PFSK-1 (cell line): ENCODE measurements at regions not wholly inside any gene's neighbourhood (a gene's known extent, or its start where the extent isn't known, plus 50 kb on each side); places are given as distances from the start of the nearest gene placed in this dataset.

Source experiments
- FOXP2 ChIP-seq: optimal IDR thresholded peaks from 2 replicates; pipeline ENCODE3; 2011; ENCODE audit warnings: borderline replicate concordance, control low read depth, inconsistent platforms; ENCODE audit not compliant: insufficient read depth; ENCODE audit errors: extremely low read length, extremely low read depth
- POLR2AphosphoS5 ChIP-seq: IDR thresholded peaks from 2 replicates; pipeline ENCODE4 v1.6.1; 2012; ENCODE audit warnings: low read depth, mild to moderate bottlenecking, control low read depth, low read length, moderate library complexity
- TAF1 ChIP-seq: IDR thresholded peaks from 2 replicates; pipeline ENCODE4 v1.6.1; 2012; ENCODE audit warnings: low read length, control low read depth, borderline replicate concordance; ENCODE audit not compliant: insufficient read depth
- TF ChIP-seq, protein P1 (sequence below), 2 experiments: IDR thresholded peaks; 2 replicates each; pipeline versions ENCODE4 v1.6.1 to v1.8.0; 2011 to 2012; ENCODE audit warnings: low read depth in 2 of 2, low read length in 2 of 2, control low read depth in 1 of 2, inconsistent platforms in 1 of 2, mild to moderate bottlenecking in 1 of 2, moderate library complexity in 1 of 2; ENCODE audit not compliant: insufficient read depth in 1 of 2

DNA sequence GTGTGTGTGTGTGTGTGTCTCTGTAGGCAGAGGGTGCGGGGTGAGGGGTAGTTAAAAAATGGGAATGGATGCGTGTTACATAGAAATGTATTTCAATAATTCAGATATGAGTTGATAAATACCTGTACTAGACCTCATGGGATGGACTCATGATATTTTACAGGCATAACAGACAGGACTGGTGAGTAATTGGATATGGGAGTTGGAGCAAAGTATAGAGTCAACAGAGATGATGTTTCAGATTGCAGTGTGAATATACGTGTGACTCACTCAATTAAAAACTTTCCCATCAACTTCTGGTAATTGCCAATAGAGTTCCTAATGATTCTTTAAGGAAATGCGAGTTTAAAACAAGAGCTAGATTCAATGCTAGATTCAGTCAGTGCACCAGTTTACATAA is 711.9 kb downstream of the C12orf50 start:
- TF ChIP-seq, protein P1, sequence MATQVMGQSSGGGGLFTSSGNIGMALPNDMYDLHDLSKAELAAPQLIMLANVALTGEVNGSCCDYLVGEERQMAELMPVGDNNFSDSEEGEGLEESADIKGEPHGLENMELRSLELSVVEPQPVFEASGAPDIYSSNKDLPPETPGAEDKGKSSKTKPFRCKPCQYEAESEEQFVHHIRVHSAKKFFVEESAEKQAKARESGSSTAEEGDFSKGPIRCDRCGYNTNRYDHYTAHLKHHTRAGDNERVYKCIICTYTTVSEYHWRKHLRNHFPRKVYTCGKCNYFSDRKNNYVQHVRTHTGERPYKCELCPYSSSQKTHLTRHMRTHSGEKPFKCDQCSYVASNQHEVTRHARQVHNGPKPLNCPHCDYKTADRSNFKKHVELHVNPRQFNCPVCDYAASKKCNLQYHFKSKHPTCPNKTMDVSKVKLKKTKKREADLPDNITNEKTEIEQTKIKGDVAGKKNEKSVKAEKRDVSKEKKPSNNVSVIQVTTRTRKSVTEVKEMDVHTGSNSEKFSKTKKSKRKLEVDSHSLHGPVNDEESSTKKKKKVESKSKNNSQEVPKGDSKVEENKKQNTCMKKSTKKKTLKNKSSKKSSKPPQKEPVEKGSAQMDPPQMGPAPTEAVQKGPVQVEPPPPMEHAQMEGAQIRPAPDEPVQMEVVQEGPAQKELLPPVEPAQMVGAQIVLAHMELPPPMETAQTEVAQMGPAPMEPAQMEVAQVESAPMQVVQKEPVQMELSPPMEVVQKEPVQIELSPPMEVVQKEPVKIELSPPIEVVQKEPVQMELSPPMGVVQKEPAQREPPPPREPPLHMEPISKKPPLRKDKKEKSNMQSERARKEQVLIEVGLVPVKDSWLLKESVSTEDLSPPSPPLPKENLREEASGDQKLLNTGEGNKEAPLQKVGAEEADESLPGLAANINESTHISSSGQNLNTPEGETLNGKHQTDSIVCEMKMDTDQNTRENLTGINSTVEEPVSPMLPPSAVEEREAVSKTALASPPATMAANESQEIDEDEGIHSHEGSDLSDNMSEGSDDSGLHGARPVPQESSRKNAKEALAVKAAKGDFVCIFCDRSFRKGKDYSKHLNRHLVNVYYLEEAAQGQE (IDR thresholded peaks at IDR 0.05; ENCODE audit: insufficient read depth in 1 of 2, low read depth in 2 of 2, low read length in 2 of 2): no peak
- TF ChIP-seq POLR2AphosphoS5 (no peak), TAF1 (no peak), FOXP2 (no peak)
